GM12874 (cell line): ENCODE measurements at regions not wholly inside any gene's neighbourhood (a gene's known extent, or its start where the extent isn't known, plus 50 kb on each side); places are given as distances from the start of the nearest gene placed in this dataset.
A peak's percentile ranks its signal among the peaks of the same experiment; 100 is the strongest.

Experiments
- TF ChIP-seq, protein P1 (sequence below): IDR thresholded peaks from 2 replicates; pipeline ENCODE4 v1.5.1; 2011; ENCODE audit warnings: low read depth, mild to moderate bottlenecking, control low read depth, low read length, moderate library complexity; ENCODE audit not compliant: insufficient read depth

GRCh38 chr7:142351145-142351544, 93.3 kb upstream of the PRSS58 start:
- TF ChIP-seq, protein P1, sequence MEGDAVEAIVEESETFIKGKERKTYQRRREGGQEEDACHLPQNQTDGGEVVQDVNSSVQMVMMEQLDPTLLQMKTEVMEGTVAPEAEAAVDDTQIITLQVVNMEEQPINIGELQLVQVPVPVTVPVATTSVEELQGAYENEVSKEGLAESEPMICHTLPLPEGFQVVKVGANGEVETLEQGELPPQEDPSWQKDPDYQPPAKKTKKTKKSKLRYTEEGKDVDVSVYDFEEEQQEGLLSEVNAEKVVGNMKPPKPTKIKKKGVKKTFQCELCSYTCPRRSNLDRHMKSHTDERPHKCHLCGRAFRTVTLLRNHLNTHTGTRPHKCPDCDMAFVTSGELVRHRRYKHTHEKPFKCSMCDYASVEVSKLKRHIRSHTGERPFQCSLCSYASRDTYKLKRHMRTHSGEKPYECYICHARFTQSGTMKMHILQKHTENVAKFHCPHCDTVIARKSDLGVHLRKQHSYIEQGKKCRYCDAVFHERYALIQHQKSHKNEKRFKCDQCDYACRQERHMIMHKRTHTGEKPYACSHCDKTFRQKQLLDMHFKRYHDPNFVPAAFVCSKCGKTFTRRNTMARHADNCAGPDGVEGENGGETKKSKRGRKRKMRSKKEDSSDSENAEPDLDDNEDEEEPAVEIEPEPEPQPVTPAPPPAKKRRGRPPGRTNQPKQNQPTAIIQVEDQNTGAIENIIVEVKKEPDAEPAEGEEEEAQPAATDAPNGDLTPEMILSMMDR, result no peak

- TF ChIP-seq, protein P1, result no peak
Observed at GRCh38 chr7:142349670-142350405, 92.0 kb upstream of the PRSS58 start.

DNA sequence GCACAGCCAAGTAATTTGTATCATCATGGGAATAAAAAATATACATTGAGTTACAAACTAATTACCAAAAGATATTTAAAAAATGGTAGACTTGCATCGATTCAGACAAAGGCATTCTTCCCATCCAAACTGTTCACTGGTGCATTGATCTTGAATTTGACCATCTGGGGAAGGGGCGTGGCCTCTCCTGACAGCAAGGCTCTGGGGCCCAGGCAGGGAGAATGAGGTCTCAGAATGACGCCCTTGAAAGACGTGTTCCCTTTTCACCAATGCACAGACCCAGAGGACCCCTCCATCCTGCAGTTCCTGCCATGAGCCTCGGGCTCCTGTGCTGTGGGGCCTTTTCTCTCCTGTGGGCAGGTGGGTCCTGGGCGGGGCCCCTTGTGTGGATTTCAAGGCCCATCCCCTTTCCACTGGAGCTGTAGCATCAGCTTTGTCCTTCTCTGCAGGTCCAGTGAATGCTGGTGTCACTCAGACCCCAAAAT, 91.1 kb upstream of the PRSS58 start:
- TF ChIP-seq, protein P1, result no peak

DNA sequence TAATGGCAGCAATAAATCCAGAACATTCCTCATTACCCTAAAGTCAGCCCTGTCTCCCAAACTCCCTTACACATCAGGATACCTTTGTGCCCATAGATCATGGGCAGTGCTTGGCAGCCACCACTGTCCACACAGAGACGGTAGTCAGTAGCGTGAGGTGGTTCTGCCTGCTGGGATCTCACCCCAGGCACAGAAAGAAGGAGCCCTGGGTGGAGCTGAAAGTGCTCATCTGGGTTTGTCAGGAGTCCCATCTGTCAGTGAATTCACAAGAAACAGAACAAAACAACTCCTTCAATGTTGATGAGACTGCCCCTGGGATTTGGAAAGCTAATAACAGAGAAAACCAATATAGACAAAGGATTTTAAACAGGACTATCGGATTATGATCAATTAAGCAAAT, 90.2 kb upstream of the PRSS58 start:
- TF ChIP-seq, protein P1, result no peak

DNA sequence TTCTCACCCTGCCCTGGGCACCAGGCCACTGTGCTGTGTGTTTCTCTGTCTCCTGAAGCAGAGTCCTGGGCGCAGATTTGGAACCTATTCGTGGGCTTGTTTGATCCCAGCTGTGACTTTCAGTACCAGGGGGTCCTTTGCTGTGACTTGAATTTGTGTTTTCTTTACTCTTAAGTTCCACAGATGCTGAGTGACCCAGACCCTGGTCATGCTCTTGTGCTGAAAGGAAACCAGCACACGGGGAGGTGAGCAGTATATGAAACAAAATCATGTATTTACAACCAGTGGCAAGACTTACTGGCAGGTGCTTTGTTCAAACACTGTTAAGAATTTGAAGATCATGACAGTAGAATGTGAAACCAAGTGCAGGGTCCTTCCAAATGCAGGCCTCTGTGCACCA, 89.2 kb upstream of the PRSS58 start:
- TF ChIP-seq, protein P1, result no peak

DNA sequence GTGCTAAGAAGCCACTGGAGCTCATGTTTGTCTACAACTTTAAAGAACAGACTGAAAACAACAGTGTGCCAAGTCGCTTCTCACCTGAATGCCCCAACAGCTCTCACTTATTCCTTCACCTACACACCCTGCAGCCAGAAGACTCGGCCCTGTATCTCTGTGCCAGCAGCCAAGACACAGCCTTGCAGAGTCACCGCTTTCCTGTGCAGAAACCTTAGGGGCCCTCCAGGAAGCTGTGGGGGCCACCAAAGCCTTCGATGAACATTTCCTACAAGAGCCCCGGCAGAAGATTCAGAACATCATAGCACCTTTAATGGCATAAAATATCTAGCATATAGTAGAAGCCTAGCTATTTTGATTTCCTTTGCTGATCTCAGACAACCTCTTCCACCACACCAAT, 88.0 kb upstream of the PRSS58 start:
- TF ChIP-seq, protein P1, result no peak

DNA sequence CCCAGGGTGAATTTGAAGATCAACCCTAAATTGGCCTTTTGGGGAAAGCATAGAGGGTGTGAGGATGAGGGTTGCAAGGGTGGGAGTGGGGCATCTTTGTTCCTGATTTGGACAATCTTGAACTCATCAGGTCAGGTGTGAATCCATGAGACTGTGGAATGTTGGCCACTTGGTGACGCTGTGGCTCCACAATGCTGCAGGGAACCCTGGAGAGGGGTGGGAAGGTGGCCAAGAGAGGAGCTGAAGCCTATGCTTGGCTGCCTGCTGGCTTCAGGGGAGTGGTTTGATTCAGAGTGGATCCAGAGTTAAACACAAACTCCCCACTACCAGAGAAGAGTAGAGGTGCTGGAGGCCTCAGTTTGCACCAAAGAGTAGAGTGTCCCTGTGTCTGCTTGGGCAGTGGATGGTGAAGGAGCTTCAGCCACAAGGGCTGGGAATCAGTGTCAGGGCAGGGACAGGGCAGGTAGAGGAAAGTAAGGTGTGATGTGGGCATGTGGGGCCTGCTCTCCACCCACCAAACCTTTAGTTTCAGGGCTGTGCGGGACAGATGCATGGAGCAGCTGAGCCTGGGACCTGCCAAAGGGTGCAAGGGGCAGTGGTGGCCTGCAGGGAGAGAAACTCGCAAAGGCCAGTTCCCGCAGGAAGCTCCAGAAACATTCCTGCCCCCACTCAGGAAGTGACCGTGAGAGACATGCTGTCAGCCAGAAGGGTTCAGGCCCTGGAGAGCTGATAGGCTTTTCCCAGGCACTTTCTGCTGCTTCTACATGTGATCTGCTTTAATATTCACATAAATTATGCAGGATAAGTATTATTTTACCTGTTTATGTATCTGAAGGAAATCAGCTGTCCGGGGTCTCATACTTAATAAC, 81.0 kb upstream of the PRSS58 start:
- TF ChIP-seq, protein P1, result 0 out of 2 replicates have a peak, but pooled peaks have one; percentile 20
